ENCODE measurements at regions not wholly inside any gene's neighbourhood (a gene's known extent, or its start where the extent isn't known, plus 50 kb on each side); places are given as distances from the start of the nearest gene placed in this dataset.

GRCh38 chr3:75978686-75979085 lies 193.3 kb upstream of the ZNF717 start:
- Histone ChIP-seq H3K9me3 (no peaks in the 10 kb centered on the region), H3K36me3 (replicated peaks in 1 of 2; ENCODE audit: control insufficient read depth in 1 of 2, insufficient read depth in 2 of 2, low read length in 1 of 2) (no peaks in the 10 kb centered on the region), H4K20me1 (ENCODE audit: insufficient read depth) (no peaks in the 10 kb centered on the region), H3K27me3 (ENCODE audit: insufficient read depth) (no peaks in the 10 kb centered on the region), H3K79me2 (ENCODE audit: insufficient read depth) (no peaks in the 10 kb centered on the region), H3K4me1 (ENCODE audit: control insufficient read depth in 1 of 2, insufficient read depth in 2 of 2, low read depth in 1 of 2, low read length in 1 of 2) (no peaks in the 10 kb centered on the region), H3K9ac (no peak overlapping the region), H3K27ac (ENCODE audit: low read depth in 2 of 2, low read length in 1 of 2) (no peak overlapping the region), H2AFZ (ENCODE audit: low read depth) (no peak overlapping the region), H3K4me2 (no peak overlapping the region), H3F3A (replicated peaks; ENCODE audit: insufficient read depth) (no peaks in the 10 kb centered on the region), H3K9me2 (0 out of 2 replicates have a peak, but pooled peaks cover 5% of the 10 kb centered on the region), H3K4me3 (ENCODE audit: low read depth in 2 of 2, low read length in 1 of 2) (no peak overlapping the region)
- TF ChIP-seq TCF12 (IDR thresholded peaks at IDR 0.05) = no peak
- no peak for TF ChIP-seq CHD2 (IDR thresholded peaks at IDR 0.05; ENCODE audit: low read length, partially characterized antibody)
- TF ChIP-seq SIN3A (IDR thresholded peaks at IDR 0.05; ENCODE audit: borderline replicate concordance, low read depth, low read length) = no peak
- TF ChIP-seq GABPA (IDR thresholded peaks at IDR 0.05; ENCODE audit: low read depth) = no peak
- TF ChIP-seq, protein P1, sequence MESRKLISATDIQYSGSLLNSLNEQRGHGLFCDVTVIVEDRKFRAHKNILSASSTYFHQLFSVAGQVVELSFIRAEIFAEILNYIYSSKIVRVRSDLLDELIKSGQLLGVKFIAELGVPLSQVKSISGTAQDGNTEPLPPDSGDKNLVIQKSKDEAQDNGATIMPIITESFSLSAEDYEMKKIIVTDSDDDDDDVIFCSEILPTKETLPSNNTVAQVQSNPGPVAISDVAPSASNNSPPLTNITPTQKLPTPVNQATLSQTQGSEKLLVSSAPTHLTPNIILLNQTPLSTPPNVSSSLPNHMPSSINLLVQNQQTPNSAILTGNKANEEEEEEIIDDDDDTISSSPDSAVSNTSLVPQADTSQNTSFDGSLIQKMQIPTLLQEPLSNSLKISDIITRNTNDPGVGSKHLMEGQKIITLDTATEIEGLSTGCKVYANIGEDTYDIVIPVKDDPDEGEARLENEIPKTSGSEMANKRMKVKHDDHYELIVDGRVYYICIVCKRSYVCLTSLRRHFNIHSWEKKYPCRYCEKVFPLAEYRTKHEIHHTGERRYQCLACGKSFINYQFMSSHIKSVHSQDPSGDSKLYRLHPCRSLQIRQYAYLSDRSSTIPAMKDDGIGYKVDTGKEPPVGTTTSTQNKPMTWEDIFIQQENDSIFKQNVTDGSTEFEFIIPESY (IDR thresholded peaks at IDR 0.05; ENCODE audit: borderline replicate concordance, low read depth) = no peak
- no peak for TF ChIP-seq ELF1 (IDR thresholded peaks at IDR 0.05)
- TF ChIP-seq, protein P2, sequence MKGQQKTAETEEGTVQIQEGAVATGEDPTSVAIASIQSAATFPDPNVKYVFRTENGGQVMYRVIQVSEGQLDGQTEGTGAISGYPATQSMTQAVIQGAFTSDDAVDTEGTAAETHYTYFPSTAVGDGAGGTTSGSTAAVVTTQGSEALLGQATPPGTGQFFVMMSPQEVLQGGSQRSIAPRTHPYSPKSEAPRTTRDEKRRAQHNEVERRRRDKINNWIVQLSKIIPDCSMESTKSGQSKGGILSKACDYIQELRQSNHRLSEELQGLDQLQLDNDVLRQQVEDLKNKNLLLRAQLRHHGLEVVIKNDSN (IDR thresholded peaks at IDR 0.05; ENCODE audit: borderline replicate concordance, low read depth) = no peak
- no peak for TF ChIP-seq PBX3 (IDR thresholded peaks at IDR 0.05)
- TF ChIP-seq POLR2AphosphoS5 (IDR thresholded peaks at IDR 0.05; ENCODE audit: low read depth, low read length) = no peak
- CTCF ChIA-PET = no interaction called here
- WGBS (ENCODE audit: low lambda C conversion rate) = 13% methylated on average over 4 of the region's 4 CpGs
- DNase-seq = no peak
- POLR2A ChIA-PET = no interaction called here

DNA sequence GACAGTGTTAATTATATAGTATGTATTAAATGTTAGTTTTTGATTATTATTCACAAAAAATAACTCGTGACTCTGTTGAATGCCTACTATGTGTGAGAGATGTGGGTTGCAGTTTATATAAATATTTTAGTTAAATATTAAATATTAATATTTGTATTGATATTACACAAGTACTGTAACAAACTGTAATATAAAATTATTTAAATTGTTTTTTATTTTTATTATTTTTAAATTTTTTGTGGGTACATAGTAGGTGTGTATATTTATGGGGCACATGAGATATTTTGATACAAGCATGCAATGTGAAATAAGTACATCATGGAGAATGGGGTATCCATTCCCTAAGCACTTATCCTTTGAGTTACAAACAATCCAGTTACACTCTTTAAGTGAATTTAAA lies 196.1 kb upstream of the ZNF717 start:
- Histone ChIP-seq H3K27ac (ENCODE audit: low read depth in 2 of 2, low read length in 1 of 2) (no peak overlapping the region), H3K27me3 (ENCODE audit: insufficient read depth) (no peaks in the 10 kb centered on the region), H4K20me1 (ENCODE audit: insufficient read depth) (no peaks in the 10 kb centered on the region), H2AFZ (ENCODE audit: low read depth) (no peak overlapping the region), H3K9ac (no peak overlapping the region), H3K4me3 (ENCODE audit: low read depth in 2 of 2, low read length in 1 of 2) (no peak overlapping the region), H3K79me2 (ENCODE audit: insufficient read depth) (no peaks in the 10 kb centered on the region), H3K36me3 (replicated peaks in 1 of 2; ENCODE audit: control insufficient read depth in 1 of 2, insufficient read depth in 2 of 2, low read length in 1 of 2) (no peaks in the 10 kb centered on the region), H3K9me3 (no peaks in the 10 kb centered on the region), H3K4me1 (ENCODE audit: control insufficient read depth in 1 of 2, insufficient read depth in 2 of 2, low read depth in 1 of 2, low read length in 1 of 2) (no peaks in the 10 kb centered on the region), H3K9me2 (0 out of 2 replicates have a peak, but pooled peaks cover 5% of the 10 kb centered on the region), H3F3A (replicated peaks; ENCODE audit: insufficient read depth) (no peaks in the 10 kb centered on the region), H3K4me2 (no peak overlapping the region)
- no peak for DNase-seq
- no peak for TF ChIP-seq EZH2phosphoT487 (IDR thresholded peaks at IDR 0.05; ENCODE audit: borderline replicate concordance, low read depth)
- WGBS (ENCODE audit: low lambda C conversion rate) = 17% methylated on average over 1 of the region's 1 CpG
- ChIA-PET POLR2A (no interaction called here), CTCF (no interaction called here)
